ENCODE measurements at regions not wholly inside any gene's neighbourhood (a gene's known extent, or its start where the extent isn't known, plus 50 kb on each side); places are given as distances from the start of the nearest gene placed in this dataset.

DNA sequence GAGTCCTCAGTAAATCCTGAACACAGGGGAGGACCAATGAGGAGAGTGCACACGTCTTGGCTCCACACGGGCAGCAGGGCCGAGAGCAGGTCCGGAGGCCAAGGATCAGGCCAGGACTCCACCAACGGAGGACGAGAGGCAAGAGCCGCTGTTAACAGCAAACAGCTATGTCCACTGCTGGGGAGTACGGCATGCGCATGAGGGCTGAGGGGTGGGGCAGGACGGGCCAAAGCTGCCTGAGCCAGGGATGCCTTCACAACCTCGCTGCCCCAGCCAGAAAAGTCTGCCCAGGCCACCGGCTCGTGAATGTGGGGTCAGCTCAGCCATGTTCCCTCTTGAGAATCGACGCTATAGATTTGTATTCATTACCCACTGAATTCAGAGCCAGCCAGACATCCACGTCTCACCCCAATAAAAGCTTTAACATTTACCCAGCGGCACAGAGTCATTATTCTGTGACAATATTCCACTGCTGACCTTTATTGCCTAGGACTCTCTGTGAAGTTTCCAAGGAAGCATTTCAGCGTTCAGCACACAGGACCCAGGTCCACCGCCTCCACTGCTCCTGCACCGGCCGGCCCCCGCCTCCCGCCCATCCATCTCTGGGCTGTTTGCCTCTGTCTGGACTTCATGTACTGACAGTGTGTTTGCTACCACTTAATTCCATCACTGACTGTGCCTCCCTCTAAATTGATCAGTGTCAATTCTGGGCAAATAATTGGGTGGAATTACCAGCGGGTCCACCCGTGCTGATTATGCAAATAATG is 384.9 kb downstream of the SHANK2 start:
- TF ChIP-seq MEF2D (CRISPR knock-in tag; IDR thresholded peaks at IDR 0.05) (no peak), KLF9 (CRISPR knock-in tag; IDR thresholded peaks at IDR 0.05; ENCODE audit: low read depth) (no peak), PLRG1 (conservative IDR thresholded peaks at IDR 0.05) (no peak), NFIB (CRISPR knock-in tag; IDR thresholded peaks at IDR 0.05; ENCODE audit: borderline replicate concordance) (no peak), RARA (CRISPR knock-in tag; IDR thresholded peaks at IDR 0.05) (no peak), POLR2A (IDR thresholded peaks at IDR 0.05; ENCODE audit: insufficient read depth in 1 of 2, low read depth in 2 of 2, low read length in 2 of 2) (no peak)
- TF ChIP-seq, protein P1, sequence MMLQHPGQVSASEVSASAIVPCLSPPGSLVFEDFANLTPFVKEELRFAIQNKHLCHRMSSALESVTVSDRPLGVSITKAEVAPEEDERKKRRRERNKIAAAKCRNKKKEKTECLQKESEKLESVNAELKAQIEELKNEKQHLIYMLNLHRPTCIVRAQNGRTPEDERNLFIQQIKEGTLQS (CRISPR knock-in tag; IDR thresholded peaks at IDR 0.05), result no peak
